ENCODE measurements at regions not wholly inside any gene's neighbourhood (a gene's known extent, or its start where the extent isn't known, plus 50 kb on each side); places are given as distances from the start of the nearest gene placed in this dataset.

- no peaks in the 10 kb centered on the region for H3K27me3 ChIP-seq
- no peak for ATAC-seq
- DNase-seq: no peak
- no peaks in the 10 kb centered on the region for H3K9me3 ChIP-seq
- TF ChIP-seq CTCF (IDR thresholded peaks at IDR 0.05): no peak
- no peak overlapping the region for H3K4me3 ChIP-seq
- H3K36me3 ChIP-seq: no peaks in the 10 kb centered on the region
- no peak overlapping the region for H3K27ac ChIP-seq
- intact Hi-C loops (cut with DNase I): no loop called here
- no peaks in the 10 kb centered on the region for H3K4me1 ChIP-seq
These were observed 164.9 kb upstream of the PAPPA start for GRCh38 chr9:115988701-115989100.

GRCh38 chr9:115989831-115990230, 163.8 kb upstream of the PAPPA start:
- DNase-seq (no peak), ATAC-seq (no peak)
- intact Hi-C loops (cut with DNase I): no loop called here
- Histone ChIP-seq H3K36me3 (no peaks in the 10 kb centered on the region), H3K4me1 (no peaks in the 10 kb centered on the region), H3K4me3 (no peak overlapping the region), H3K9me3 (no peaks in the 10 kb centered on the region), H3K27ac (no peak overlapping the region), H3K27me3 (no peaks in the 10 kb centered on the region)
- TF ChIP-seq CTCF (IDR thresholded peaks at IDR 0.05): no peak

DNA sequence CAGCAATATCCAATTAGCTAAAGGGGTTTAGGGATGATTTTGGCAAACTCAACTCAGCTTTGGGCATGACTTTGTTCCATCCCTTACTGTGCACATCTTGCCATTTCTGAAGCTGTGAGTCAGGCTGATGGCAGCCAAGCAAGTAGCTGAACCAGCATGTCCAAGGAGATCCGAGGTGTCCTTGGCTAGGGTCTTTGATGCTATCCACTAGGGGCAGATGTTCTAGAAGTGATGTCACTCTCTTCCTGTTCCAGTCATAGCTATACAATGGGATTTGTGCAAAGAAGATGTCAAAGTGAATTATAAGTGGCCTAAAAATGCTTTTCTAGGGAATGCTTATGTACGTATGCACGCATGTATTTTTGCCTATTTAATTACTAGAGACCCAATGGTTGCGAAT, 160.8 kb upstream of the PAPPA start:
- ATAC-seq: no peak
- Histone ChIP-seq H3K27me3 (no peaks in the 10 kb centered on the region), H3K4me1 (no peaks in the 10 kb centered on the region), H3K27ac (no peak overlapping the region), H3K36me3 (no peaks in the 10 kb centered on the region), H3K4me3 (no peak overlapping the region), H3K9me3 (no peaks in the 10 kb centered on the region)
- DNase-seq: no peak
- intact Hi-C loops (cut with DNase I): no loop called here
- TF ChIP-seq CTCF (IDR thresholded peaks at IDR 0.05): no peak

DNA sequence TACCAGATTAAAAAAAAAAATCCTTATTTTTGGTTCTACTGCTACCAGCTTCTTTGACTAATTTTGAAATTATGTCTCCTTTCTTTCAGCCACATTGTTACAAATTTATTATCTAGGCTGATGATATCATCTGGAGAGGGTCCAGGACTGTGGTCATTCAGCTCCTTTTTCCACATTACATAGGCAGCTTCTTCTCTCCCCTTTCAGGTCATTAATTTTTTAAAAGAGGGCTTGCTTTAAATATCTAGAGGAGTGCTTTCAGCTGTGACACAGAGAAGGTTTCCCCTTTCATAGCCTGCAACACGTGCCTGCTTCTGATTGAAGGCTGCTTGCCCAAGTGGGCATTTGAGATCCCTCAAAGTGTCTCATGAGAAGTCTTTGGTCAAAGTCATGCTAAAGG, 155.7 kb upstream of the PAPPA start:
- Histone ChIP-seq H3K9me3 (no peaks in the 10 kb centered on the region), H3K27ac (no peak overlapping the region), H3K4me1 (no peaks in the 10 kb centered on the region), H3K36me3 (no peaks in the 10 kb centered on the region), H3K27me3 (no peaks in the 10 kb centered on the region), H3K4me3 (no peak overlapping the region)
- DNase-seq: no peak
- TF ChIP-seq CTCF (IDR thresholded peaks at IDR 0.05): no peak
- intact Hi-C loops (cut with DNase I): no loop called here
- ATAC-seq: no peak

DNA sequence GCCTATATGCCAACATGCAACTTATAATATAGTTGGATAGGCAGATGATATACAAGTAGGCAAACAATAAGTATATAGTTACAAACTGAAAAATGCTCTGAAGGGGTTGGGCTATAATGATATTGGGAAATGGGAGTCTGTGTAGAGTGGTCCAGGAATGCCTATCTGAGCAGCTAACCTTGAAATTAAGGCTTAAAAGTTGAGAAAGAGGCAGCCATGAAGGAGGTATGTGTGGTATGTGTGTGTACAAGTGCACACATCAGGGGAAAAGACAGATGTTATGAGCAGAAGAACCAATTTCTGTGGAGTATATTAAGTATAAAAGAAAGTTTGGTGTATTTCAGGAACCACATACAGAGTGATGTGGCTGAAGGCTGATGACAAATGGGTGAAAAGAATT, 154.9 kb upstream of the PAPPA start:
- Histone ChIP-seq H3K4me1 (no peaks in the 10 kb centered on the region), H3K27ac (no peak overlapping the region), H3K27me3 (no peaks in the 10 kb centered on the region), H3K4me3 (no peak overlapping the region), H3K9me3 (no peaks in the 10 kb centered on the region), H3K36me3 (no peaks in the 10 kb centered on the region)
- DNase-seq (no peak), ATAC-seq (no peak)
- intact Hi-C loops (cut with DNase I): no loop called here
- no peak for TF ChIP-seq CTCF (IDR thresholded peaks at IDR 0.05)

DNA sequence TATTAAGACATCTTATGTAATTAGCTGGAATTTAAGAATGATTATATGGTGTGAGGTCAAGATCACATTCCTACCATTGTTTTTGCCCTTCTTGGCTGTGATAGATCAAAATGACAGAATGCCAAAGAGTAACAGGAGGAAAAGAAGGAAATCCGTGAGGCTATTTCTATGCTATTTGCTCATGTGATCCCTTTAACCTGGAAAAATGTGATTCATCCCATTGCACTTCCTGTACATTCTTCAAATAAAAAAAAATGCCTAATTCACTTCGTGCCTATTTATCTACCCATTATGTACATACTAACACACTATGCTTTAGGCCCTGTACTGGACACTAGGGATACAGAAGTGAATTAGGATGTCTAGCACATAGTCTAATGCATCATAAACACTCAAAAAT, 154.1 kb upstream of the PAPPA start:
- Histone ChIP-seq H3K4me1 (no peaks in the 10 kb centered on the region), H3K9me3 (no peaks in the 10 kb centered on the region), H3K27ac (no peak overlapping the region), H3K36me3 (no peaks in the 10 kb centered on the region), H3K4me3 (no peak overlapping the region), H3K27me3 (no peaks in the 10 kb centered on the region)
- ATAC-seq: no peak
- intact Hi-C loops (cut with DNase I): no loop called here
- DNase-seq: no peak
- no peak for TF ChIP-seq CTCF (IDR thresholded peaks at IDR 0.05)

All from upper lobe of right lung (tissue), 1 donor.